Head of caudate nucleus (tissue), 42 donors: ENCODE measurements at regions not wholly inside any gene's neighbourhood (a gene's known extent, or its start where the extent isn't known, plus 50 kb on each side); places are given as distances from the start of the nearest gene placed in this dataset.
"Not testable (repeated sequence)": the region's sequence is repeated elsewhere in the genome, so short reads cannot be mapped to it uniquely, and the experiment has no call there.

Experiments
- DNase-seq, 42 donors: peaks; one replicate each; pipeline versions ENCODE4 v3.0.0 to v3.0.0-alpha.2; 2020 to 2021; ENCODE audit warnings: mixed read lengths in 7 of 42
- intact Hi-C: fragments of 100-400 bp; cut with DNase I; formaldehyde crosslinking; loops from one replicate; pipeline ENCODE4 v1.15.0; 2022

- intact Hi-C loops: no loop called here
- no peak for DNase-seq
Measured at GRCh38 chr4:83779103-83780052, 243.5 kb downstream of the GPAT3 start.

- intact Hi-C loops: no loop called here
Measured at GRCh38 chr4:83772685-83773084, 236.8 kb downstream of the GPAT3 start.

GRCh38 chr4:83771113-83771705 lies 235.3 kb downstream of the GPAT3 start:
- peak; percentile 6 to 70 (median 45) for DNase-seq
- intact Hi-C loops: no loop called here

More at GRCh38 chr4:83772685-83773084, 236.8 kb downstream of the GPAT3 start:
- DNase-seq: no peak

- DNase-seq: no peak
- intact Hi-C loops: no loop called here
Measured at GRCh38 chr4:83768146-83768545, 232.2 kb downstream of the GPAT3 start.

- intact Hi-C loops: no loop called here
- no peak for DNase-seq
Measured at GRCh38 chr4:83767067-83767466, 231.2 kb downstream of the GPAT3 start.

GRCh38 chr4:83759611-83760010 lies 223.7 kb downstream of the GPAT3 start:
- intact Hi-C loops: no loop called here

GRCh38 chr4:83758285-83758684 lies 222.4 kb downstream of the GPAT3 start:
- DNase-seq: no peak
- intact Hi-C loops: no loop called here

More at GRCh38 chr4:83759611-83760010, 223.7 kb downstream of the GPAT3 start:
- no peak for DNase-seq

GRCh38 chr4:83757121-83757621 lies 221.3 kb downstream of the GPAT3 start:
- DNase-seq: no peak
- intact Hi-C loops: no loop called here

GRCh38 chr4:83753260-83753659 lies 217.4 kb downstream of the GPAT3 start:
- intact Hi-C loops: no loop called here
- no peak for DNase-seq

- intact Hi-C loops: no loop called here
- no peak for DNase-seq
Measured at GRCh38 chr4:83751336-83751949, 215.5 kb downstream of the GPAT3 start.

- DNase-seq: no peak
- intact Hi-C loops: no loop called here
Measured at GRCh38 chr4:83748711-83749110, 212.8 kb downstream of the GPAT3 start.

- no peak for DNase-seq
- intact Hi-C loops: no loop called here
Measured at GRCh38 chr4:83738895-83739294, 203.0 kb downstream of the GPAT3 start.

- no peak for DNase-seq
- intact Hi-C loops: no loop called here
Measured at GRCh38 chr4:83734576-83734975, 198.7 kb downstream of the GPAT3 start.

GRCh38 chr4:83732114-83732635 lies 196.3 kb downstream of the GPAT3 start:
- intact Hi-C loops: no loop called here
- DNase-seq: no peak

GRCh38 chr4:83731609-83732008 lies 195.7 kb downstream of the GPAT3 start:
- intact Hi-C loops: no loop called here

GRCh38 chr4:83730958-83731357 lies 195.1 kb downstream of the GPAT3 start:
- intact Hi-C loops, DNase-seq: not testable (repeated sequence)

More at GRCh38 chr4:83731609-83732008, 195.7 kb downstream of the GPAT3 start:
- DNase-seq: no peak

- no peak for DNase-seq
- intact Hi-C loops: no loop called here
Measured at GRCh38 chr4:83728191-83728590, 192.3 kb downstream of the GPAT3 start.

GRCh38 chr4:83725336-83726085 lies 189.6 kb downstream of the GPAT3 start:
- no peak for DNase-seq
- intact Hi-C loops: no loop called here
